Fibroblast of the conjunctiva (primary cell): ENCODE measurements at regions not wholly inside any gene's neighbourhood (a gene's known extent, or its start where the extent isn't known, plus 50 kb on each side); places are given as distances from the start of the nearest gene placed in this dataset.

Experiments
- DNase-seq: peaks from one replicate; pipeline ENCODE4 v3.0.0-alpha.2; 2010; ENCODE audit warnings: low read depth

- no peak for DNase-seq
Observed at GRCh38 chr18:55047546-55047945, 88.3 kb upstream of the CCDC68 start.

- DNase-seq, result no peak
Observed at GRCh38 chr18:55041366-55041765, 82.1 kb upstream of the CCDC68 start.

- DNase-seq, result no peak
Observed at GRCh38 chr18:55038162-55038561, 78.9 kb upstream of the CCDC68 start.

GRCh38 chr18:55034742-55035141, 75.5 kb upstream of the CCDC68 start:
- DNase-seq, result no peak

GRCh38 chr18:55031979-55032378, 72.7 kb upstream of the CCDC68 start:
- DNase-seq, result no peak

GRCh38 chr18:55031576-55031975, 72.3 kb upstream of the CCDC68 start:
- DNase-seq, result no peak

GRCh38 chr18:55031164-55031563, 71.9 kb upstream of the CCDC68 start:
- DNase-seq, result no peak

GRCh38 chr18:55024564-55024963, 65.3 kb upstream of the CCDC68 start:
- no peak for DNase-seq

- peak; percentile 2 for DNase-seq
Observed at GRCh38 chr18:55018602-55019001, 59.3 kb upstream of the CCDC68 start.

- DNase-seq, result no peak
Observed at GRCh38 chr18:55014095-55014494, 54.8 kb upstream of the CCDC68 start.

GRCh38 chr18:55013685-55014084, 54.4 kb upstream of the CCDC68 start:
- DNase-seq, result no peak

- no peak for DNase-seq
Observed at GRCh38 chr18:55013086-55013485, 53.8 kb upstream of the CCDC68 start.

GRCh38 chr18:55012008-55012407, 52.7 kb upstream of the CCDC68 start:
- DNase-seq, result peak; percentile 9
